D341Med (cell line): ENCODE measurements at regions not wholly inside any gene's neighbourhood (a gene's known extent, or its start where the extent isn't known, plus 50 kb on each side); places are given as distances from the start of the nearest gene placed in this dataset.

ENCODE experiments used
- DNase-seq: peaks from one replicate; pipeline ENCODE4 v3.0.0; 2012; ENCODE audit warnings: low spot score

GRCh38 chr2:188922191-188922590, 52.0 kb upstream of the COL3A1 start:
- DNase-seq, result no peak
